ENCODE measurements at regions not wholly inside any gene's neighbourhood (a gene's known extent, or its start where the extent isn't known, plus 50 kb on each side); places are given as distances from the start of the nearest gene placed in this dataset.

GRCh38 chr14:106776395-106776983 lies 1250.1 kb downstream of the TMEM121 start:
- TF ChIP-seq CTCF (IDR thresholded peaks at IDR 0.05) (no peak), POLR2A (IDR thresholded peaks at IDR 0.05) (no peak)

Data from body of pancreas (tissue), 4 donors.